CD4-positive, alpha-beta memory T cell (primary cell): ENCODE measurements at regions not wholly inside any gene's neighbourhood (a gene's known extent, or its start where the extent isn't known, plus 50 kb on each side); places are given as distances from the start of the nearest gene placed in this dataset.

Source experiments
- CTCF ChIA-PET: fragments of 350-600 bp; sonication (Branson Sonifier 250); formaldehyde crosslinking; loops from one replicate; lab custom pipeline; 2021; ENCODE audit warnings: inconsistent platforms; ENCODE audit not compliant: partially characterized antibody; lab: Charles Lee
- POLR2A ChIA-PET: fragments of 350-600 bp; sonication (Branson Sonifier 250); formaldehyde crosslinking; loops from one replicate; lab custom pipeline; 2021; ENCODE audit not compliant: partially characterized antibody; lab: Charles Lee
- DNase-seq, 5 donors: peaks; one replicate each; pipeline versions ENCODE4 v3.0.0 to v3.0.0-alpha.2; 2020 to 2022; ENCODE audit warnings: mixed read lengths in 1 of 5
- H3K27ac ChIP-seq: one replicate; pipeline ENCODE4 v1.7.0; 2013; ENCODE audit warnings: low read depth, low read length
- H3K27me3 ChIP-seq: 2 replicates; pipeline ENCODE4 v1.7.0; 2013; ENCODE audit warnings: mild to moderate bottlenecking, low read length, moderate library complexity; ENCODE audit not compliant: insufficient read depth
- H3K36me3 ChIP-seq: 2 replicates; pipeline ENCODE4 v1.7.0; 2013; ENCODE audit warnings: mild to moderate bottlenecking, low read length, moderate library complexity; ENCODE audit not compliant: insufficient read depth
- H3K4me1 ChIP-seq: 2 replicates; pipeline ENCODE4 v1.7.0; 2013; ENCODE audit warnings: mild to moderate bottlenecking, low read length, moderate library complexity; ENCODE audit not compliant: insufficient read depth
- H3K4me3 ChIP-seq, 2 donors: one replicate each; pipeline ENCODE4 v1.7.0; 2013; ENCODE audit warnings: low read length in 2 of 2, mild to moderate bottlenecking in 1 of 2
- H3K9me3 ChIP-seq, 2 donors: one replicate each; pipeline ENCODE4 v1.7.0; 2013; ENCODE audit warnings: low read length in 2 of 2, control low read depth in 1 of 2; ENCODE audit not compliant: control insufficient read depth in 1 of 2
- H3K27ac Mint-ChIP-seq, 7 donors: one replicate each; pipeline ENCODE4 v1.8.0; 2020 to 2021; ENCODE audit warnings: mixed read lengths in 7 of 7, mild to moderate bottlenecking in 6 of 7, inconsistent platforms in 3 of 7, moderate library complexity in 3 of 7
- H3K27me3 Mint-ChIP-seq, 2 donors: one replicate each; pipeline ENCODE4 v1.8.0; 2020 to 2021; ENCODE audit warnings: mixed read lengths in 2 of 2
- H3K36me3 Mint-ChIP-seq, 2 donors: one replicate each; pipeline ENCODE4 v1.8.0; 2020 to 2021; ENCODE audit warnings: mixed read lengths in 2 of 2, inconsistent platforms in 1 of 2, mild to moderate bottlenecking in 1 of 2
- H3K4me1 Mint-ChIP-seq, 4 donors: one replicate each; pipeline ENCODE4 v1.8.0; 2020 to 2021; ENCODE audit warnings: mixed read lengths in 4 of 4, mild to moderate bottlenecking in 1 of 4
- H3K4me3 Mint-ChIP-seq, 8 donors: one replicate each; pipeline ENCODE4 v1.8.0; 2020 to 2021; ENCODE audit warnings: mixed read lengths in 8 of 8, mild to moderate bottlenecking in 7 of 8, moderate library complexity in 6 of 8, inconsistent platforms in 3 of 8
- H3K9me3 Mint-ChIP-seq, 8 donors: one replicate each; pipeline ENCODE4 v1.8.0; 2020 to 2021; ENCODE audit warnings: mixed read lengths in 8 of 8, mild to moderate bottlenecking in 5 of 8, inconsistent platforms in 3 of 8, moderate library complexity in 1 of 8
- intact Hi-C: fragments of 100-400 bp; cut with micrococcal nuclease; formaldehyde crosslinking; loops from one replicate; pipeline ENCODE4 v1.15.1; 2023

- POLR2A ChIA-PET: interaction anchor here (0.6 to 3.3 kb wide), 17 partner anchors 9 to 467 kb away, joined by 3 to 22 read pairs (median 3); partner anchors contain the start of genes AZI2, CMC1, EOMES and ZCWPW2
- Mint-ChIP-seq H3K9me3 (peaks cover 0 to 3% (median 0%) of the 10 kb centered on the region in 8 donors), H3K27me3 (no peaks in the 10 kb centered on the region), H3K36me3 (no peaks in the 10 kb centered on the region), H3K4me1 (peaks cover 45 to 67% (median 59%) of the 10 kb centered on the region in 4 donors), H3K4me3 (peak overlapping the region; percentile 79 to 96 (median 90)), H3K27ac (peak overlapping the region; percentile 82 to 95 (median 93))
- no peaks in the 10 kb centered on the region for H3K27me3 ChIP-seq
- CTCF ChIA-PET: interaction anchor here (0.6 to 2.2 kb wide), 8 partner anchors 9 to 445 kb away, joined by 3 to 17 read pairs (median 4); partner anchors contain the start of gene EOMES
- H3K9me3 ChIP-seq: no peaks in the 10 kb centered on the region
- peaks cover 60% of the 10 kb centered on the region for H3K4me1 ChIP-seq
- H3K36me3 ChIP-seq: no peaks in the 10 kb centered on the region
- peak overlapping the region; percentile 60 for H3K27ac ChIP-seq
- H3K4me3 ChIP-seq: peak overlapping the region; percentile 42 to 57
- intact Hi-C loops: loop anchor here (1.0 to 5.0 kb wide), 4 partner anchors 22 to 399 kb away; partner anchors contain the start of gene SLC4A7
- DNase-seq: peak; percentile 55 to 71 (median 63)
Observed at GRCh38 chr3:27880969-27881892, 159.1 kb upstream of the EOMES start.

GRCh38 chr3:27883266-27883665 lies 161.1 kb upstream of the EOMES start:
- peaks cover 34 to 47% (median 41%) of the 10 kb centered on the region in 4 donors for H3K4me1 Mint-ChIP-seq
- peak overlapping the region in 6 of 7 donors; percentile 15 to 87 (median 65) for H3K27ac Mint-ChIP-seq
- Histone ChIP-seq H3K36me3 (no peaks in the 10 kb centered on the region), H3K9me3 (no peaks in the 10 kb centered on the region), H3K4me3 (no peak overlapping the region), H3K27ac (no peak overlapping the region), H3K27me3 (no peaks in the 10 kb centered on the region), H3K4me1 (peaks cover 45% of the 10 kb centered on the region)
- H3K4me3 Mint-ChIP-seq: peak overlapping the region in 1 of 8 donors; percentile 56
- ChIA-PET CTCF (no interaction called here), POLR2A (no interaction called here)
- no peaks in the 10 kb centered on the region for H3K27me3 Mint-ChIP-seq
- DNase-seq: no peak
- no peaks in the 10 kb centered on the region for H3K36me3 Mint-ChIP-seq
- H3K9me3 Mint-ChIP-seq: peaks cover 0 to 2% (median 0%) of the 10 kb centered on the region in 8 donors
- intact Hi-C loops: loop anchor here (5.0 kb wide), 1 partner anchor 401 kb away; the partner anchor contains the start of gene SLC4A7

GRCh38 chr3:27885641-27886040 lies 163.5 kb upstream of the EOMES start:
- H3K36me3 Mint-ChIP-seq: no peaks in the 10 kb centered on the region
- H3K4me1 ChIP-seq: peaks cover 21% of the 10 kb centered on the region
- H3K27ac Mint-ChIP-seq: no peak overlapping the region
- H3K36me3 ChIP-seq: no peaks in the 10 kb centered on the region
- H3K27me3 Mint-ChIP-seq: no peaks in the 10 kb centered on the region
- ChIA-PET CTCF (interaction anchor here (0.7 to 1.0 kb wide), 2 partner anchors 163 to 164 kb away, joined by 4 read pairs; partner anchors contain the start of gene EOMES), POLR2A (no interaction called here)
- H3K27ac ChIP-seq: no peak overlapping the region
- H3K4me1 Mint-ChIP-seq: peaks cover 23 to 27% (median 26%) of the 10 kb centered on the region in 4 donors
- peak overlapping the region in 1 of 8 donors; percentile 5 for H3K4me3 Mint-ChIP-seq
- no peaks in the 10 kb centered on the region for H3K27me3 ChIP-seq
- intact Hi-C loops: no loop called here
- no peak overlapping the region for H3K4me3 ChIP-seq
- peaks cover 0 to under 1% (median 0%) of the 10 kb centered on the region in 8 donors for H3K9me3 Mint-ChIP-seq
- no peak for DNase-seq
- H3K9me3 ChIP-seq: no peaks in the 10 kb centered on the region

GRCh38 chr3:27888562-27888961 lies 166.4 kb upstream of the EOMES start:
- CTCF ChIA-PET: interaction anchor here (1.1 to 3.2 kb wide), 5 partner anchors 10 to 177 kb away, joined by 3 to 15 read pairs (median 4); partner anchors contain the start of gene EOMES
- no peak overlapping the region for H3K27ac Mint-ChIP-seq
- intact Hi-C loops: no loop called here
- POLR2A ChIA-PET: interaction anchor here (2.1 kb wide), 1 partner anchor 167 kb away, joined by 9 read pairs; the partner anchor contains the start of gene EOMES
- peaks cover 0 to 21% (median 15%) of the 10 kb centered on the region in 8 donors for H3K9me3 Mint-ChIP-seq
- H3K4me1 Mint-ChIP-seq: peaks cover 0 to 5% (median 0%) of the 10 kb centered on the region in 4 donors
- H3K36me3 ChIP-seq: no peaks in the 10 kb centered on the region
- no peak for DNase-seq
- H3K4me3 Mint-ChIP-seq: no peak overlapping the region
- no peaks in the 10 kb centered on the region for H3K4me1 ChIP-seq
- H3K27me3 ChIP-seq: no peaks in the 10 kb centered on the region
- H3K4me3 ChIP-seq: no peak overlapping the region
- peaks cover 0 to 4% of the 10 kb centered on the region in 2 donors for H3K9me3 ChIP-seq
- peaks cover 4 to 8% of the 10 kb centered on the region in 2 donors for H3K36me3 Mint-ChIP-seq
- H3K27ac ChIP-seq: no peak overlapping the region
- no peaks in the 10 kb centered on the region for H3K27me3 Mint-ChIP-seq

- Histone ChIP-seq H3K4me3 (no peak overlapping the region), H3K36me3 (no peaks in the 10 kb centered on the region), H3K9me3 (peaks cover 0 to 4% of the 10 kb centered on the region in 2 donors), H3K27me3 (no peaks in the 10 kb centered on the region), H3K27ac (no peak overlapping the region), H3K4me1 (no peaks in the 10 kb centered on the region)
- DNase-seq: no peak
- H3K4me3 Mint-ChIP-seq: no peak overlapping the region
- no peak overlapping the region for H3K27ac Mint-ChIP-seq
- ChIA-PET CTCF (interaction anchor here (1.2 to 3.2 kb wide), 4 partner anchors 8 to 177 kb away, joined by 3 to 15 read pairs (median 4); partner anchors contain the start of gene EOMES), POLR2A (interaction anchor here (0.7 to 2.1 kb wide), 2 partner anchors 8 to 168 kb away, joined by 3 to 9 read pairs; partner anchors contain the start of gene EOMES)
- H3K27me3 Mint-ChIP-seq: peaks cover 0 to 2% of the 10 kb centered on the region in 2 donors
- H3K36me3 Mint-ChIP-seq: peaks cover 8 to 9% of the 10 kb centered on the region in 2 donors
- peaks cover 0 to 5% (median 0%) of the 10 kb centered on the region in 4 donors for H3K4me1 Mint-ChIP-seq
- intact Hi-C loops: no loop called here
- H3K9me3 Mint-ChIP-seq: peaks cover 0 to 29% (median 24%) of the 10 kb centered on the region in 8 donors
Observed at GRCh38 chr3:27889745-27890144, 167.6 kb upstream of the EOMES start.

- intact Hi-C loops: no loop called here
- Mint-ChIP-seq H3K27ac (peak overlapping the region in 2 of 7 donors; percentile 21 to 46), H3K9me3 (peaks cover 0 to 6% (median 1%) of the 10 kb centered on the region in 8 donors), H3K4me1 (peaks cover 31 to 56% (median 42%) of the 10 kb centered on the region in 4 donors), H3K27me3 (no peaks in the 10 kb centered on the region), H3K4me3 (peak overlapping the region in 5 of 8 donors; percentile 6 to 61 (median 35)), H3K36me3 (peaks cover 0 to 3% of the 10 kb centered on the region in 2 donors)
- no peaks in the 10 kb centered on the region for H3K36me3 ChIP-seq
- peaks cover 31% of the 10 kb centered on the region for H3K4me1 ChIP-seq
- H3K9me3 ChIP-seq: no peaks in the 10 kb centered on the region
- POLR2A ChIA-PET: interaction anchor here (1.5 kb wide), 1 partner anchor 19 kb away, joined by 3 read pairs; no protein-coding TSS in a partner anchor
- H3K4me3 ChIP-seq: no peak overlapping the region
- CTCF ChIA-PET: no interaction called here
- H3K27ac ChIP-seq: no peak overlapping the region
- DNase-seq: peak in 1 of 5 donors; percentile 50
- H3K27me3 ChIP-seq: no peaks in the 10 kb centered on the region
Observed at GRCh38 chr3:27900316-27900715, 178.2 kb upstream of the EOMES start.
